GM23248 (cell line): ENCODE measurements at regions not wholly inside any gene's neighbourhood (a gene's known extent, or its start where the extent isn't known, plus 50 kb on each side); places are given as distances from the start of the nearest gene placed in this dataset.

Source experiments
- EZH2 ChIP-seq: fragments of 200-600 bp; sonication (generic); IDR thresholded peaks from 2 replicates; pipeline ENCODE4 v1.6.1; 2018; ENCODE audit warnings: antibody characterized with exemption, mild to moderate bottlenecking; ENCODE audit not compliant: insufficient read depth, poor library complexity, severe bottlenecking
- EZH2phosphoT487 ChIP-seq: fragments of 200-600 bp; sonication (generic); IDR thresholded peaks from 2 replicates; pipeline ENCODE4 v1.6.1; 2018; ENCODE audit warnings: antibody characterized with exemption, moderate library complexity, mild to moderate bottlenecking, low read depth; ENCODE audit not compliant: insufficient read depth

- TF ChIP-seq EZH2 = no peak
- no peak for TF ChIP-seq EZH2phosphoT487
Measured at GRCh38 chr9:88694625-88695024, 159.6 kb downstream of the NXNL2 start.
